ENCODE measurements at regions not wholly inside any gene's neighbourhood (a gene's known extent, or its start where the extent isn't known, plus 50 kb on each side); places are given as distances from the start of the nearest gene placed in this dataset.

- ChIA-PET POLR2A (ENCODE audit: partially characterized antibody) (interaction anchor here (1.4 kb wide), 1 partner anchor 17 kb away, joined by 3 read pairs; no protein-coding TSS in a partner anchor), CTCF (ENCODE audit: partially characterized antibody) (interaction anchor here (0.9 kb wide), 1 partner anchor 12 kb away, joined by 3 read pairs; no protein-coding TSS in a partner anchor)
- Histone ChIP-seq H2AK5ac (ENCODE audit: low read depth, low read length) (no peak overlapping the region), H2BK120ac (replicated peaks; ENCODE audit: low read depth, low read length) (no peak overlapping the region), H2BK20ac (ENCODE audit: low read length) (no peak overlapping the region), H3K27ac (ENCODE audit: low read depth, low read length) (no peak overlapping the region), H4K5ac (ENCODE audit: insufficient read length, low read depth, low read length) (no peak overlapping the region), H3K4me1 (replicated peaks in 1 of 4; ENCODE audit: control insufficient read depth in 3 of 4, insufficient read depth in 4 of 4, low read length in 3 of 4) (no peaks in the 10 kb centered on the region), H4K8ac (ENCODE audit: extremely low read depth, insufficient read depth, low read length) (no peak overlapping the region), H3K4me2 (ENCODE audit: insufficient read depth in 1 of 2, low read depth in 2 of 2, low read length in 2 of 2) (no peak overlapping the region), H3K27me3 (replicated peaks in 1 of 4; ENCODE audit: control insufficient read depth in 3 of 4, extremely low read depth in 1 of 4, insufficient read depth in 3 of 4, low read length in 3 of 4) (no peaks in the 10 kb centered on the region), H3K14ac (ENCODE audit: insufficient read length) (no peak overlapping the region), H2BK12ac (ENCODE audit: low read depth, low read length) (no peak overlapping the region), H3K79me2 (ENCODE audit: control insufficient read depth in 1 of 2, insufficient read depth in 2 of 2, low read length in 2 of 2) (no peaks in the 10 kb centered on the region), H3K9me3 (ENCODE audit: insufficient read depth in 2 of 2, low read depth in 1 of 2, low read length in 1 of 2) (no peaks in the 10 kb centered on the region; a peak in 1 of 4 replicates), H3K4ac (replicated peaks; ENCODE audit: insufficient read length, low read depth, low read length) (no peak overlapping the region), H3K23me2 (ENCODE audit: low read depth, low read length) (no peaks in the 10 kb centered on the region), H2BK15ac (ENCODE audit: low read length) (no peak overlapping the region), H3K18ac (ENCODE audit: extremely low read depth, low read length) (no peak overlapping the region), H3K56ac (replicated peaks; ENCODE audit: insufficient read length, low read depth, low read length) (no peak overlapping the region), H3K36me3 (ENCODE audit: control insufficient read depth in 2 of 4, insufficient read depth in 4 of 4, low read length in 3 of 4) (no peaks in the 10 kb centered on the region), H4K91ac (replicated peaks; ENCODE audit: insufficient read length, low read length) (no peak overlapping the region), H3K23ac (ENCODE audit: insufficient read length) (no peak overlapping the region), H3K79me1 (ENCODE audit: low read depth, low read length) (no peaks in the 10 kb centered on the region), H2BK5ac (ENCODE audit: low read depth, low read length) (no peak overlapping the region), H3K4me3 (ENCODE audit: extremely low read depth in 1 of 4, insufficient read depth in 2 of 4, low read depth in 3 of 4, low read length in 4 of 4) (no peak overlapping the region), H3K9ac (replicated peaks in 1 of 4; ENCODE audit: extremely low read depth in 1 of 4, low read depth in 3 of 4, low read length in 3 of 4) (no peak overlapping the region), H2AFZ (ENCODE audit: low read length) (0 out of 2 replicates have a peak overlapping the region, but pooled peaks have one; percentile 27), H4K20me1 (replicated peaks in 1 of 2; ENCODE audit: control insufficient read depth in 1 of 2, insufficient read depth in 2 of 2, low read length in 2 of 2) (no peaks in the 10 kb centered on the region)
- no peak for FAIRE-seq
- 90% methylated on average over 6 of the region's 6 CpGs; no CpG with 5 or more reads in 1 of the 2 experiments for WGBS, 2 experiments (ENCODE audit: extremely low coverage in 1 of 2, insufficient coverage in 1 of 2, insufficient read length in 1 of 2, insufficient replicate concordance in 2 of 2, low coverage in 1 of 2, low lambda C conversion rate in 2 of 2, missing lambda C conversion rate in 1 of 2)
- no peak for DNase-seq (ENCODE audit: low read depth in 1 of 2, low spot score in 2 of 2)
- TF ChIP-seq NANOG (IDR thresholded peaks at IDR 0.05; ENCODE audit: insufficient read depth, low read depth, low read length, poor library complexity, severe bottlenecking) (no peak), POLR2AphosphoS5 (IDR thresholded peaks at IDR 0.05; ENCODE audit: low read depth, low read length) (no peak), ATF3 (IDR thresholded peaks at IDR 0.05; ENCODE audit: insufficient read depth, low read depth, low read length) (no peak), CHD1 (IDR thresholded peaks at IDR 0.05; ENCODE audit: low read depth, low read length) (no peak)
These were observed 235.7 kb downstream of the CHD9NB start for GRCh38 chr16:52816993-52817392.
